ENCODE measurements at regions not wholly inside any gene's neighbourhood (a gene's known extent, or its start where the extent isn't known, plus 50 kb on each side); places are given as distances from the start of the nearest gene placed in this dataset.

DNA sequence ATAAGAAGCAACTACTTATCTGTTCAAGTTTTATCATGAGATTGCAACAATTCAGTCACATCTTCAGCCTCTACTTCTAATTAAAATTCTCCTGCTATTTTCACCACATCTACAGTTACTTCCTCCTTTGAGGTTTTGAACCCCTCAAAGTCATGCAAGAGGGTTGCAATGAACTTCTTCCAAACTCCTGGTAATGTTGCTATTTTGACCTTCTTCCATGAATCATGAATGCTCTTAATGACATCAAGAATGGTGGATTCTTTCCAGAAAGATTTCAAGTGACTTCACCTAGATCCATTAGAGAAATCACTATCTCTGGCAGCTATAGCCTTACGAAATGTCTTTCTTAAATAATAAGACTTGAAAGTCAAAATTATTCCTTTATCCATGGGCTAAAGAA is 1052.8 kb upstream of the NRXN1 start:
- ATAC-seq (ENCODE audit: low FRiP score) = no peak
- TF ChIP-seq, protein P1, sequence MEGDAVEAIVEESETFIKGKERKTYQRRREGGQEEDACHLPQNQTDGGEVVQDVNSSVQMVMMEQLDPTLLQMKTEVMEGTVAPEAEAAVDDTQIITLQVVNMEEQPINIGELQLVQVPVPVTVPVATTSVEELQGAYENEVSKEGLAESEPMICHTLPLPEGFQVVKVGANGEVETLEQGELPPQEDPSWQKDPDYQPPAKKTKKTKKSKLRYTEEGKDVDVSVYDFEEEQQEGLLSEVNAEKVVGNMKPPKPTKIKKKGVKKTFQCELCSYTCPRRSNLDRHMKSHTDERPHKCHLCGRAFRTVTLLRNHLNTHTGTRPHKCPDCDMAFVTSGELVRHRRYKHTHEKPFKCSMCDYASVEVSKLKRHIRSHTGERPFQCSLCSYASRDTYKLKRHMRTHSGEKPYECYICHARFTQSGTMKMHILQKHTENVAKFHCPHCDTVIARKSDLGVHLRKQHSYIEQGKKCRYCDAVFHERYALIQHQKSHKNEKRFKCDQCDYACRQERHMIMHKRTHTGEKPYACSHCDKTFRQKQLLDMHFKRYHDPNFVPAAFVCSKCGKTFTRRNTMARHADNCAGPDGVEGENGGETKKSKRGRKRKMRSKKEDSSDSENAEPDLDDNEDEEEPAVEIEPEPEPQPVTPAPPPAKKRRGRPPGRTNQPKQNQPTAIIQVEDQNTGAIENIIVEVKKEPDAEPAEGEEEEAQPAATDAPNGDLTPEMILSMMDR (IDR thresholded peaks at IDR 0.05) = no peak

DNA sequence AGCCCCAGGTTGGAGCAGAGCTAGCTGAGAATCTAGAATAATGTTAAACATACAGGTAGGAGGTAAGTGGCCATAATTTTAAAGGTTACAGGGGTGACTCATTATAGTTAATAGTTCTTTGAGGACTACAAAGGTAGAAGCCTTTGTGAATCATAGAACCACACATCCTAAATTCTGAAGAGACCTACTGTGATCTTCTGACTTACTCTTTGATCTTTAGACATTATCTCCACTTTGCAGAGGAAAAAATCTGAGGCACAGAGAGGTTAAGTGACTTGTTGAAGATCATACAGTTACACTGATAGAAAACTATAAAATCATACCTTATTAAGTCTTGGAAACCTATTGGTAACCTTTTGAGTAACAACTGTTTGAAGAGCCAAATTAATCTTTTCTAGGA is 1051.3 kb upstream of the NRXN1 start:
- DNase-seq (ENCODE audit: low spot score) (no peak), ATAC-seq (ENCODE audit: low FRiP score) (no peak)

More for the DNA sequence above, 1052.8 kb upstream of the NRXN1 start:
- DNase-seq (ENCODE audit: low spot score) = no peak

DNA sequence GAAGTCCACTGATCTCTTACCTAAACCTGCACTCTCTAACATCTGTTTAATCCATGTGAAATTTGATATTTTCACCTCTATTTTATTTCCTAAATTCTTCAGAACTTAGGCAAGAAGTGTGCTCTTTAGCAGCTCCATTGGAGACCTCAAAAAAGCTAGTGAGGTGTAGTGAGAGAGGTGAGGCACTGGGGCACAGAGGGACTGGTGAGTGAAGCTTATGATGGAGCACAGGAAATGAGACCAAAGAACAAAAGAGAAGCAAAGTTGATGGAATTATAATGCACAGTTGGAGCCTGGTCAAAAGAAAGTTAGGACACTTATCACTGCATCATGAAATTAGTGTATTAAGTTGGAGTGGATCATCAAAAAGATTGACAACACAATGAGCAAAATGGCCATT is 1050.7 kb upstream of the NRXN1 start:
- no peak for ATAC-seq (ENCODE audit: low FRiP score)
- DNase-seq (ENCODE audit: low spot score) = no peak
- TF ChIP-seq, protein P1 (IDR thresholded peaks at IDR 0.05) = no peak

More for the DNA sequence above, 1051.3 kb upstream of the NRXN1 start:
- TF ChIP-seq, protein P1 (IDR thresholded peaks at IDR 0.05) = no peak

DNA sequence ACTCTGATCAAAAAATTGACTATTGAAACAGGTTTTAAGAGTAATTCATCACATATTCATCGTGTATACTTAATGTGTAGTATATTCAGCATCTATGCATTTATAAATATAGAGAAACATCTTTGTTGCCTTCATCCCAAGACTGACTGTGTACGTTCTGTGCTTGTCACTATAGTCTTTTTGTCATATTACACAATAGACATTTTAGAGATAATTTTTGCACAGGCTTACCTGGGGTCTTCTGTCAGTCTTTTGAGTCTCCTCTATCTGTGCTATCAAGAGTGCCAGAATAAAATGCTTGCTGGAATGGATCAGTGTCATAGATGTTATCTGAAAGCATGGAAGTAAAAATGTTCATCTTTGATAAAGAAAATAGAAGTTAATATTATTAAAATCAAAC is 1047.7 kb upstream of the NRXN1 start:
- ATAC-seq (ENCODE audit: low FRiP score) = no peak
- TF ChIP-seq, protein P1 (IDR thresholded peaks at IDR 0.05) = no peak
- DNase-seq (ENCODE audit: low spot score) = no peak

DNA sequence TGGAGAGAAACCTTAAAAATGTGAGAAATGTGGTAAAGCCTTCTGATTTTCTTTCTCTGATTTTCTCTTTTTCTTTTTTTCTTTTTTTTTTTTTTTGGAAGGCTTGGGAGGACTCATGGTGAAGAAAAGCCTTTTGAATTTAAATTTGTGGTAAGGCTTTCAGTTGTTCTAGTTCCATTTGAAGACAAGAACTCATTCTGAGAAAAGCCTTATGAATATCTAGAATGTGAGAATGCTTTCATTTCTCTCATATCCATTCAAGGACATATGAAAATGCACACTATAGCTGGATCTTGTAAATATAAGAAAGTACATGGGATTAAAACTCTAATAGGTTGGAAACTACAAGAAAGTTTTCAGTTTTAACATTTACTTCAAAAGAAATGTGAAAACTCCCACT is 1045.2 kb upstream of the NRXN1 start:
- DNase-seq (ENCODE audit: low spot score) (no peak), ATAC-seq (ENCODE audit: low FRiP score) (no peak)
- TF ChIP-seq, protein P1 (IDR thresholded peaks at IDR 0.05) = no peak

DNA sequence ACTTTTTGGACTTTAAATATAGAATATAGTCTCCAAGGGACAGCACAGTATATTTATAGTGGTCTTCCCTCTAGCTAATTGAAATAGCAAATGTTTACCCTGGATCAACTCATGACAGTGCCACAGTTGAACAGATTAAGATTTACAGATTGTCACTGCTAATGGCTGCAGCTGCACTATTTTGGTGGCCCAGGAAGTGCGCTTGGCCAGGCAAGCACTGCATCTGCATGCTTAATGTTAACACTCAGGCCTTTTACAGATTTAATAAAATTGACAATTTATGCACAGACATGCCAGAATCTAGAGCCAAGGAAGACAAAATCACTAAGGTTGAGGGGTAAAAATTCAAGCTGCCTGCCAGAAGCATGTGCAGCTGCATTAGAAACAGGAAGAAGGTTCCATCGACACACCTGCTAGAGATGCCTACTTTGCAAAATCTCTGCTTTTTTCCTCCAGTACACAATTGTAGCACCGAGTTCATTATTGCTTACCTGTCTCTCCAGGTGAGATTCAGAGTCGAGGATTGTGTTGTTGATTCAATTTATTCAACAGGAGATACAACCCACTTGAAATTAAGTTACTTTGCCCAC is 1042.3 kb upstream of the NRXN1 start:
- TF ChIP-seq, protein P1 (IDR thresholded peaks at IDR 0.05) = no peak
- no peak for DNase-seq (ENCODE audit: low spot score)
- no peak for ATAC-seq (ENCODE audit: low FRiP score)

DNA sequence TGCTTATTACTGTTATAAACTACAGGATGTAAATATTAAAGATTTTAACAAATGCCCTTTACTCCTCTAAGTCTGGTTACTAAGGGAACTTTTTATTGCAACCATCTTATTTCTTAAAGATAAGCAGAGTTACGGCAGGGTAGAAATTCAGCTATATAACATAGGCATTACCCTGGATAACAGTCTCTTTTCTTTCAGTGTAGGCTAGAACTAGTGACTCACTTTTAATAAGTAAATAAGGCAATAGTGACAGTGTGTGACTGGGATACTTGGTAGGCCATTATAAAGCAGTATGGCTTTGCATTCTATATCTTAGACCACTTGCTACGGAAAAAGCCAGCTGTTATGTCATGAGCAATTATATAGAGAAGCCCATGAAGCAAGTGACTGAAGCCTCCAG is 1041.0 kb upstream of the NRXN1 start:
- ATAC-seq (ENCODE audit: low FRiP score) (no peak), DNase-seq (ENCODE audit: low spot score) (no peak)
- TF ChIP-seq, protein P1 (IDR thresholded peaks at IDR 0.05) = no peak

Measured in omental fat pad (tissue), 3 donors.